ENCODE measurements at regions not wholly inside any gene's neighbourhood (a gene's known extent, or its start where the extent isn't known, plus 50 kb on each side); places are given as distances from the start of the nearest gene placed in this dataset.
A peak's percentile ranks its signal among the peaks of the same experiment; 100 is the strongest.

GRCh38 chr15:97502038-97502437, 458.5 kb upstream of the ARRDC4 start:
- peak; percentile 18 for DNase-seq (ENCODE audit: low spot score)

DNA sequence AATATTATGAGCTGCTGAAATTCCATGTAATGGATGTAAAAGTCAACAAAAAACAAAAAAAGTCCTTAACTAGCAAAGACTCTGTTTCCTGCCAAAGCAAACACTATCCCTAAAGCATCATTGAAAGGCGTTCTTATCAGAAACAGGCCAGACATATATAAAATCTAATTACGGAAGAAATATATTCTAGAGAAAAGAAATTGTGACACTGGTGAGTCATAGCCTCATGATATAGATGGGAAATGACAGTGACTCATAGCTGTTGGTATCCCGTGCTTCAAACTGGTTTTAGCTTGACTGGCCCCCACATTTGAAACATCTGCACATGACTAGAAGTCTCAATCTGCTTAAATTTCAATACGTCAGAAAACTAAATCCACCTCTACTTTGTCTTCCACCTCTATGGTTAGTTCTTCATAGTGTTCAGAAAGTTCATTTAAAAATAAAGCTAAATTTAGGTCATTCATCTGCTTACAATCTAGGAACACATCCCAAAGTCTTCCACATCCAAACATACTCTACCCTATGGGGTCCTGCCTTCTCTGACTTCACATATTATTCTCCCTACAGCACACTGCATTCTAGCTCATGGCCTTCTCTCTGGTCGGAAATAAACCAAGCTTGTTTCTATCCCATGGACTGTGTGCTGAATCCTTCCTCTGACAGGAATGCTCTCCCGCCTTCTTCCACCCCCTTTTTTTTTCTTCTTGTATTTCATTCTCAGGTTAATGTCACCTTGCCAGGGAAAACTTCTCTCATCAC, 456.3 kb upstream of the ARRDC4 start:
- DNase-seq (ENCODE audit: low spot score), result peak; percentile 81

GRCh38 chr15:97517737-97518136, 442.8 kb upstream of the ARRDC4 start:
- no peak for DNase-seq (ENCODE audit: low spot score)

DNA sequence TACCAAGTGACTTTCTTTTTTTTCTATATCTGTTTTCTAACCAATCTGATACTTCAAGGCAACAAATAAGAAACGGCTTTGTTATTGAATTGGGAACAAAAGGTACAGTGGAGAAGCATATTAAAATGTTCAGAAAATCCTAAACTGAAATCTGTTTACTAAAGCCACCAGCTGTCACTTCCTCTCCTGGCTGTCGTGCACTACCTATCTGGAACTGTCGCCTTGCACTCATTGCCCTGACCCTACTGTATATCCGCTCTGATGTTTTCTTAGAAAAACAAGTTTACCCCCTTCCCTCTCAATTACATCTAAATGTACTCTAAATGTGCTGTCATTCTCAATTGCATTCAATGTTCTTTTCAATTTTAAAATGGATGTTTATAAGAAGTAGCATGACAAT, 439.8 kb upstream of the ARRDC4 start:
- DNase-seq (ENCODE audit: low spot score), result no peak

DNA sequence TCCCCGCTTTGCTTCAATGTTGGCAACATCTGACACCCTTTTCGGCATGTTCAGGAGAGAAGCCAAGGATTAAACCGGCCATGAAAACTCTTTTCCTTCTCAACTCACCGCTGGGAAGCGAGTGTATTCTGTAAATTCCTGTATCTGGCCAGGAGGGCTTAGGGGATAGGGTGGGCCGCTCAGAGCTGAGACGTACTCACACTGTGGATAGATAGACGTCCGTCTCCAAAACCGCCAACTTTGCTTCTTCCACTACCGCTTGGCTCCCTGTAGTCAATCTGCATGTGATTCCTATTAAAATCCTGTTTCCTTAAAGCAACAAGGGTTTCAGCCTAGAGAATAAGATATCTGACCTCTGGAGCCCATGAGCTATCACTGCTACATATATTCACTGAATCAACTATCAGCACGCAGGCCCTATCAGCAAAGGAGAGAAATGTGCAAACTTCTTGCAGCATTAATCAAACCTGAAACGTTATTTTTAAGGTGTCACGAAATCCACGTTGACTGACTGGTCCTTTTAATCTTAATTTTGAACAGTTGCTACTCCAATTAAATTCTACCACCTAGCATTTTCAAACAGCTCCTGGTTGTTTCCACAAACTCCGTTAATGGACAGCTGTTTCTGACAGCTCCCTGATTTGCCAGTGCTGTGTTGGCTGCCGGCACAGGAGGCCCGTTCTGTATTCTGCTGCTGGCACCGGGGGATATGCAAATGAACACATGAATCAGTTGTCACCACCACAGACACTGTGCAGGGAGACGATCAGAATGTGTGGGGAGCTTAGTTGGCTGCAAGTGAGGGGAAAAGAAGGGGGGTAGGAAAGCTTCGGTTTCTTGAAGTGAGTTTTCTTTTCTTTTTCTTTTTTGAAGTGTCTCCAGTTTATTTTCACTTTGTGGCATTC, 438.9 kb upstream of the ARRDC4 start:
- no peak for DNase-seq (ENCODE audit: low spot score)

DNA sequence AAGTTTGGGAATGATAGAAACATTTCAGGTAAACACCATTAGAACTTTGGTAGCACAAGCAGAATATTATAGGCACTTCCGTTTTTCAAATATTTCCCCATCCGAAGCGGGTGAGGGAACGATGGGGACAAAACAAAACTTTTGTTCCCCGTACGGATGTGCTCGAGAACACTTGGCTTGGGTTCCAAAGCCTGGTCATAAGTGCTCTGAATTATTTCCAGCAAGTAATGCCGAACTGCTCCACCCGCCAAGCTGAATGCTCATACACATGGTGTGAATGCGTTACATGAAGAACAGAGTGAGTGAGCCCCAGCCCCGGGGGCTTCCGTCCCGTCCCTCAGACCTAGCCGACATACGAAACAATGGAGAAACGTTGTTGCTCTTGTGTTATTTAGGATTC, 438.2 kb upstream of the ARRDC4 start:
- no peak for DNase-seq (ENCODE audit: low spot score)

GRCh38 chr15:97525809-97526208, 434.7 kb upstream of the ARRDC4 start:
- DNase-seq (ENCODE audit: low spot score), result no peak

DNA sequence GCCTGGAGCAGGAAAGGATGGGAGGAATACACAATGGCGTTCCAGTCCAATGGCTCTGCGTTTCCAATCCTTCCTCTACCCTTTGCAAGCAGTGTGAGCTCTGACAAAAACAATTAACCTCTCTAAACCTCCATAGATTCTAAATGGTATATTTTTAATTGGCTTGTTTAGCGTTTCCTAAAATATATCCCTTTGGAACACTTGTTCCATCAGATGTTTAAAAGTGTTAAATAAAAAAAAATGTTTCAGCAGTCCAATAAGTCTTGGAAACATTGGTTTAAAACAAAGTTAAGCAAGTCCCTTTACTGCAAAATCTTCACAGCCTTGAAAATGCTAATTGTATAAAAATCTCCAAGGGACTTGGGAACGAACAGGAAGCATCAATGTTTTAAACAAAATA, 432.3 kb upstream of the ARRDC4 start:
- no peak for DNase-seq (ENCODE audit: low spot score)

DNA sequence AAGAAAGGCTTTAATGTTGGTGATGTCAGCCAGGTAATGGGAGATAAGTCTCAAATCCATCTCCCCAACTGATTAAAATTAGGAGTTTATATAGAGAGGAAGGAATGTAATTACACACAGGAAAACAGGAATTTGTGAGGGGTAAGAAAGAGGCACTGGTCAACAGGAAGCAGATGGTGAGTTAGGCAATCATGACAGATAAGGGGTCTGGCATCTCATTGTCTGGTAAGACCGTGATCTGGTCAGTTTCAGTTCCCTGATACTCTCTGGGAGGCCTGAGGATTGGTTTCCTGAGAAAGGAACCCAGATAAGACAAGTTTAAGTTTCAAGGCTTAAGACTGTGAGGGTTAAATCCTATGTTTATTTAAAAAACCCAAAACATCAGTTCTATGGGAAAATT, 414.7 kb upstream of the ARRDC4 start:
- DNase-seq (ENCODE audit: low spot score), result no peak

GRCh38 chr15:97547381-97547780, 413.1 kb upstream of the ARRDC4 start:
- DNase-seq (ENCODE audit: low spot score), result no peak

- DNase-seq (ENCODE audit: low spot score), result no peak
Measured at GRCh38 chr15:97561529-97561928, 399.0 kb upstream of the ARRDC4 start.

GRCh38 chr15:97563516-97563915, 397.0 kb upstream of the ARRDC4 start:
- DNase-seq (ENCODE audit: low spot score), result no peak

GRCh38 chr15:97566961-97567360, 393.5 kb upstream of the ARRDC4 start:
- DNase-seq (ENCODE audit: low spot score), result peak; percentile 16

DNA sequence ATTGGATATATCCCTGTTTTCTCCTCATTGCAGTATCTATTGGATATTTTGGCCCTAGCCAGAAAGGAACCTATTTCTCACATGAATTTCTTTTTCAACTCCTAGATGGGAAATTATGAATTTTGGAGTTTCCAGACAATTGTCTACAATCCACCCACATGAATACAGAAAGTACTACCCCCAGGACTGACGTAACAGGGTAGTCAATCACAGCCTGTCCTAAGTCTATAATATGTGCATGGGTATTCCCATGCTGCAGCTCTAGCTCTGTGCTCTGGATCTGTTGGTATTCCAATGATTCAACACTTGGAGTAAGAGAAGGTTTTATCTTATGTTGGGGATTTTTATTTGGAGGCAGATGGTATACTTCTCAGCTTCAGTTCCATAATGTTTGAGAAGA, 393.1 kb upstream of the ARRDC4 start:
- no peak for DNase-seq (ENCODE audit: low spot score)

- DNase-seq (ENCODE audit: low spot score), result no peak
Measured at GRCh38 chr15:97576929-97577645, 383.4 kb upstream of the ARRDC4 start.

DNA sequence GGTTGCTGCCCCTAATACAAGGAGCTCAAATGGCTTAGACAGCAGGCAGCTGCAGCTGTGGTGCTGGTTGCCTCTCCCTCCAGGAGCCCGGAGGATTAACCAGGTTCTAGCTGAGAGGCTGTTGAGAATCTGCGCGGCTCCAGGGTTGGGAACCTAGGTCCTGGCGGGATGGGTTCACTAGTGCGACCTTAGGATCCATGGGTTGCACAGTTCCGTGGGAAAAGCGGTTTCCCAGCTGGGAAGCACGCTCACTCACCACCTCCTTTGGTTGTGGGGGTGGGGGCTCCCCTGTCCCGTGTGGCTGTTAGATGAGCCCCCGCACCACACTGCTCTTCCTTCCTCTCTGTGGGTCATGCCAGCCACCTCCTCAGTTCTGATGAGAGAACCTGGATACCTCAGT, 375.1 kb upstream of the ARRDC4 start:
- no peak for DNase-seq (ENCODE audit: low spot score)

DNA sequence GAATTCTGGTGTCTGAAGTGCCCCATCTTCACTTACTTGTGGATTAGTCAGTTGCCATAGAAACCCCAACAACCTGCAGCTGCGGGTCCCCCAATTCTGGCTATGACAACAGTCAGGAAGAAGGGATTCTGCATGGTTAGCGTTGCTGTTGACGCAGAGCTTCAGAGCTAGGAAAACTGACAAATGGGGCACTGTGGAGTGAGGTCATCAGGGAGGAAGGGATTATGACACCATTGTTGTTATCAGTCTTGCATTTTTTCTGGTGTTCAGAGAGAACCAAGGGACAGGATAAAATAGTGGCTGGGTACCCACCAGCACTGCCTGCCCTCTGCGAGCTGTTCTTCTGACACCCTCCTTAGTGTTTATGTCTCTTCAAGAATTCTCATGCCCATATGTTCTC, 367.7 kb upstream of the ARRDC4 start:
- DNase-seq (ENCODE audit: low spot score), result no peak

GRCh38 chr15:97597801-97598200, 362.7 kb upstream of the ARRDC4 start:
- DNase-seq (ENCODE audit: low spot score), result no peak

- DNase-seq (ENCODE audit: low spot score), result peak; percentile 63
Measured at GRCh38 chr15:97598353-97598798, 362.1 kb upstream of the ARRDC4 start.

GRCh38 chr15:97600190-97600589, 360.3 kb upstream of the ARRDC4 start:
- DNase-seq (ENCODE audit: low spot score), result no peak

DNA sequence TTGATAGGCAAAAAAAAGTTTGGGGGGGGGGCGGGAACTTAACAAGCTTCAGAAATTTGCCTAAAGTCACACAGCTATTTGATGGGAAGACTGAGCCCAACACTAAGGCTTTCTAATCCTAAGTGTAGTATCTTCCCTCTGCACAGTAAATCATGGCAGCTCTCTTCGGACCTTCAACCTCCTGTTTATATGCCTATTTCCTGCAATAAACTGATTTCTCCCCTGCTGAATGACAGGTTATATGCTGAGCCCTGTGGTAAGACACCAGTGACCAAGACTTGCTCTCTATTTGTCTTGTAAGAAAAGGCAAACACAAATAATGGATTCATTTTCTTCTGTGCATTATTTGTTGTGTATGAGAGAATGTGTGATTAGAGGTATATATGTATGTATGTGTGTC, 355.8 kb upstream of the ARRDC4 start:
- no peak for DNase-seq (ENCODE audit: low spot score)

GRCh38 chr15:97615114-97615513, 345.4 kb upstream of the ARRDC4 start:
- DNase-seq (ENCODE audit: low spot score), result no peak
